ENCODE measurements at regions not wholly inside any gene's neighbourhood (a gene's known extent, or its start where the extent isn't known, plus 50 kb on each side); places are given as distances from the start of the nearest gene placed in this dataset.
A peak's percentile ranks its signal among the peaks of the same experiment; 100 is the strongest.
"Not testable (repeated sequence)": the region's sequence is repeated elsewhere in the genome, so short reads cannot be mapped to it uniquely, and the experiment has no call there.

- no peak overlapping the region for H3K27ac ChIP-seq (ENCODE audit: low read length)
- H3K4me3 ChIP-seq (ENCODE audit: low read depth in 1 of 2, low read length in 2 of 2), result no peak overlapping the region
- H3K9ac ChIP-seq (ENCODE audit: low read depth, low read length), result no peak overlapping the region
- no peak overlapping the region for H3K4me2 ChIP-seq (ENCODE audit: insufficient read depth, low read length)
- H4K20me1 ChIP-seq (ENCODE audit: insufficient read depth, low read length), result no peaks in the 10 kb centered on the region
- peaks cover 9% of the 10 kb centered on the region for H3K4me1 ChIP-seq (ENCODE audit: insufficient read depth, low read length)
- H2AFZ ChIP-seq (ENCODE audit: low read depth, low read length), result no peak overlapping the region
- no peaks in the 10 kb centered on the region for H3K36me3 ChIP-seq (ENCODE audit: insufficient read depth, low read length)
- DNase-seq (no peak), ATAC-seq (ENCODE audit: insufficient read depth, low read depth) (no peak)
- peaks cover 4% of the 10 kb centered on the region for H3K27me3 ChIP-seq (ENCODE audit: insufficient read depth, low read length, poor library complexity)
- TF ChIP-seq EZH2 (IDR thresholded peaks at IDR 0.05; ENCODE audit: borderline replicate concordance, low read depth, low read length, severe bottlenecking) (no peak), CTCF (IDR thresholded peaks at IDR 0.05; ENCODE audit: borderline replicate concordance, extremely low read depth, low read length, poor library complexity, severe bottlenecking) (no peak)
- H3K9me3 ChIP-seq (ENCODE audit: insufficient read depth, low read length, severe bottlenecking), result no peaks in the 10 kb centered on the region
- no peaks in the 10 kb centered on the region for H3K79me2 ChIP-seq (ENCODE audit: insufficient read depth, low read length)
Measured at GRCh38 chr16:26595199-26595598, 471.5 kb upstream of the C16orf82 start.

- not testable (repeated sequence) for DNase-seq; H3K36me3 ChIP-seq (ENCODE audit: insufficient read depth, low read length); H3K27me3 ChIP-seq (ENCODE audit: insufficient read depth, low read length, poor library complexity); H3K9ac ChIP-seq (ENCODE audit: low read depth, low read length); H4K20me1 ChIP-seq (ENCODE audit: insufficient read depth, low read length); H3K4me1 ChIP-seq (ENCODE audit: insufficient read depth, low read length); H3K79me2 ChIP-seq (ENCODE audit: insufficient read depth, low read length); H3K9me3 ChIP-seq (ENCODE audit: insufficient read depth, low read length, severe bottlenecking); H3K4me2 ChIP-seq (ENCODE audit: insufficient read depth, low read length); H3K27ac ChIP-seq (ENCODE audit: low read length); H2AFZ ChIP-seq (ENCODE audit: low read depth, low read length); H3K4me3 ChIP-seq (ENCODE audit: low read depth in 1 of 2, low read length in 2 of 2); ATAC-seq (ENCODE audit: insufficient read depth, low read depth)
Measured at GRCh38 chr16:26596033-26596432, 470.7 kb upstream of the C16orf82 start.

- Histone ChIP-seq H3K27me3 (ENCODE audit: insufficient read depth, low read length, poor library complexity) (peaks cover 4% of the 10 kb centered on the region), H3K27ac (ENCODE audit: low read length) (no peak overlapping the region), H3K9me3 (ENCODE audit: insufficient read depth, low read length, severe bottlenecking) (no peaks in the 10 kb centered on the region), H2AFZ (ENCODE audit: low read depth, low read length) (no peak overlapping the region), H3K4me1 (ENCODE audit: insufficient read depth, low read length) (peaks cover 9% of the 10 kb centered on the region), H3K9ac (ENCODE audit: low read depth, low read length) (no peak overlapping the region), H4K20me1 (ENCODE audit: insufficient read depth, low read length) (no peaks in the 10 kb centered on the region), H3K4me2 (ENCODE audit: insufficient read depth, low read length) (no peak overlapping the region), H3K79me2 (ENCODE audit: insufficient read depth, low read length) (no peaks in the 10 kb centered on the region), H3K36me3 (ENCODE audit: insufficient read depth, low read length) (no peaks in the 10 kb centered on the region), H3K4me3 (ENCODE audit: low read depth in 1 of 2, low read length in 2 of 2) (no peak overlapping the region)
- DNase-seq (peak; percentile 69), ATAC-seq (ENCODE audit: insufficient read depth, low read depth) (peak; percentile 89)
- TF ChIP-seq CTCF (IDR thresholded peaks at IDR 0.05; ENCODE audit: borderline replicate concordance, extremely low read depth, low read length, poor library complexity, severe bottlenecking) (no peak), EZH2 (IDR thresholded peaks at IDR 0.05; ENCODE audit: borderline replicate concordance, low read depth, low read length, severe bottlenecking) (no peak)
Measured at GRCh38 chr16:26598061-26598460, 468.7 kb upstream of the C16orf82 start.

- no peak for ATAC-seq (ENCODE audit: insufficient read depth, low read depth)
- H3K4me3 ChIP-seq (ENCODE audit: low read depth in 1 of 2, low read length in 2 of 2), result no peak overlapping the region
- H3K27me3 ChIP-seq (ENCODE audit: insufficient read depth, low read length, poor library complexity), result peaks cover 3% of the 10 kb centered on the region
- no peaks in the 10 kb centered on the region for H3K9me3 ChIP-seq (ENCODE audit: insufficient read depth, low read length, severe bottlenecking)
- no peak overlapping the region for H3K9ac ChIP-seq (ENCODE audit: low read depth, low read length)
- TF ChIP-seq EZH2 (IDR thresholded peaks at IDR 0.05; ENCODE audit: borderline replicate concordance, low read depth, low read length, severe bottlenecking) (no peak), CTCF (IDR thresholded peaks at IDR 0.05; ENCODE audit: borderline replicate concordance, extremely low read depth, low read length, poor library complexity, severe bottlenecking) (no peak)
- H3K4me2 ChIP-seq (ENCODE audit: insufficient read depth, low read length), result no peak overlapping the region; the same call in 1 of the 2 replicates
- H3K79me2 ChIP-seq (ENCODE audit: insufficient read depth, low read length), result no peaks in the 10 kb centered on the region
- H4K20me1 ChIP-seq (ENCODE audit: insufficient read depth, low read length), result no peaks in the 10 kb centered on the region
- peaks cover 9% of the 10 kb centered on the region for H3K4me1 ChIP-seq (ENCODE audit: insufficient read depth, low read length)
- no peak overlapping the region for H2AFZ ChIP-seq (ENCODE audit: low read depth, low read length)
- no peak overlapping the region for H3K27ac ChIP-seq (ENCODE audit: low read length)
- no peak for DNase-seq
- no peaks in the 10 kb centered on the region for H3K36me3 ChIP-seq (ENCODE audit: insufficient read depth, low read length)
Measured at GRCh38 chr16:26598998-26599784, 467.5 kb upstream of the C16orf82 start.

Measured in DND-41 (cell line).